Activated CD8-positive, alpha-beta memory T cell treated with anti-CD3 and anti-CD28 coated beads, Interleukin-2, amount 50 U/mL, for 24 hours (primary cell): ENCODE measurements at regions not wholly inside any gene's neighbourhood (a gene's known extent, or its start where the extent isn't known, plus 50 kb on each side); places are given as distances from the start of the nearest gene placed in this dataset.

Source experiments
- DNase-seq: peaks from one replicate; pipeline ENCODE4 v3.0.0-alpha.2; 2020; ENCODE audit errors: extremely low read depth

GRCh38 chr20:40769677-40770285, 80.7 kb upstream of the MAFB start:
- DNase-seq, result no peak

GRCh38 chr20:40770564-40771307, 81.7 kb upstream of the MAFB start:
- DNase-seq, result no peak

GRCh38 chr20:40771308-40771610, 82.2 kb upstream of the MAFB start:
- no peak for DNase-seq

- no peak for DNase-seq
Observed at GRCh38 chr20:40771848-40772511, 82.9 kb upstream of the MAFB start.

- no peak for DNase-seq
Observed at GRCh38 chr20:40773376-40773775, 84.3 kb upstream of the MAFB start.

DNA sequence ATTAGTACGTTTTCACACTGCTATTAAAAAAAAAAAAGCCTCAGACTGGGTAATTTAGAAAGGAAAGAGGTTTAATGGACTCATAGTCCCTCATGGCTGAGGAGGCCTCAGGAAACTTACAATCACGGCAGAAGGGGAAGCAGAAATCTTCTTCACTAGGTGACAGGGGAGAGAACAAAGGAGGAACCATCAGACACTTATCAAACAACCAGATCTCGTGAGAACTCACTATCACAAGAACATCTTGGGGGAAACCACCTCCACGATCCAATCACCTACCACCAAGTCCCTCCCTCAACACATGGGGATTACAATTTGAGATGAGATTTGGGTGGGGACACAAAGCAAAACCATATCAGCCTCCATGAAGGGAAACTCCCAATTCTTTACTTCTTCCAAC, 85.2 kb upstream of the MAFB start:
- DNase-seq, result no peak

DNA sequence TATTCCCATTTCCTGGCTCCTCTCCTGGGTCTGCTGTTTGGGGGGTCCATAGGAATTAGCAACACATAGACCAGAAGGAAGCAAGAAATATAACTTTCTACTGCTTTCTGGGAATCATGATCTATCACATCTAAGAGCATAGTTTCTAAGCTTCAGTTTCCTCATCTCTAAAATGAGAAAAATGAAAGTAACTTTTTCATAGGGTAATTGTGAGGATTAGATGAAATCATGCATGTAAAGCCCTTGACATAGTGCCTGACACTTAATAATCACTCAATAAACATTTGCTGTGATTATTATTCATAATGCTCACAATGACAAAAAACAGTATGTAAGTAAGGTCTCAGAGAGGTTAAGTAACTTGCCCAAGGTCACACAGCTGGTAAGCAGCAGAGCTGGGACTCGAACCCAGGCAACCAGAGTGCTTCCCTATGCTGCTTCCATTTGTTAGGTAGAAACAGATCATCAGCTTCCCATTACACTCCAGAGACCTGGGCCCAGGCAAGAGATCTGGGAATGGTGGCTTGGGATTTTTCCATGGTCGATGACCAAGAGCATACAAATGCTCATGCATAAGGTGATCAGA, 86.6 kb upstream of the MAFB start:
- DNase-seq, result no peak

DNA sequence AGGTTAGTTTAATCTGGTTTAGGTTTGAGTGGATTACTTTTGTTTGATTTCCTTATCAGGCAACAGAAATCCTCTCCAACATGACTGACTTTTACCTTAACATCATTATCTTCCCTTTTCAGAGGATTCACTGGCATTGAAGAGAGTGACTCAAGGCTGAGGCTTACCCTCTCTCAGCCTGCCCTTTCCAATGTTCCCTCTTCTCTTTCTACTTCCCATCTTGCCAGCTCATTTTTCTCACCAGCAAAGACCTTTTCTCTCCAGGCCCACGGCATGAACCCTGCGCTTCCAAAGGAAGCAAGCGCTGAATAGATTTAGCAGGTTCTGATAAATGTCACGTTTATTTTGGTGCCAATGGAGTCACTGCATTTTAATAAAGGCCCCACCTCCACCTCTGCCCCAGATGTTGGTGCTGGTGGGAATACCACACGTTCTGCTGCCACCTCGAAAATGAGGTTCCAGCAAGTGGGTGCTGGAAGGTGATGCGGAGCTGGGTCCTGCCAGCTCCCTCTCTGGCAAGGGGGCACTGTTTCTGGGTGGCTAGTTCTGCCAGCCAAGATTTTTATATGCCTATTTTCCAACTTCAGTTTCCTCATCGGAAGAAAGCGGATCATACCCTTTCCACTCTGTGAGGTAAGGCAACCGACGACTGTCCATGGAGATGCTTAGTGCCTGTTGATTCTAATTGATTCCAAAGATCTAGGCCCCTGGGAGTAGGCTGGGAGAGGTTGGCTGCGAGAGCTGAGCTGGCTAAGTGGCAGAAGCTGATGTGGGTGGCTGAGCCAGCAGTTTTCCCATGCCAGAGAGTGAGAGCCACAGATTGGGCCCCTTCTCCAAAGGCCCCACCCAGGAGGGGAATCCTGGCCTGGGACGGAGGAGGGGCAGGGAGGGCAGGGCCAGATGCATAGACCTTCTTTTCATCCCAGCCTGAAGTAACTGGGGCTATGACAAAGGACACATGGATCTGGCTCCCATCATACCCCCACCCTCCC, 87.7 kb upstream of the MAFB start:
- no peak for DNase-seq

DNA sequence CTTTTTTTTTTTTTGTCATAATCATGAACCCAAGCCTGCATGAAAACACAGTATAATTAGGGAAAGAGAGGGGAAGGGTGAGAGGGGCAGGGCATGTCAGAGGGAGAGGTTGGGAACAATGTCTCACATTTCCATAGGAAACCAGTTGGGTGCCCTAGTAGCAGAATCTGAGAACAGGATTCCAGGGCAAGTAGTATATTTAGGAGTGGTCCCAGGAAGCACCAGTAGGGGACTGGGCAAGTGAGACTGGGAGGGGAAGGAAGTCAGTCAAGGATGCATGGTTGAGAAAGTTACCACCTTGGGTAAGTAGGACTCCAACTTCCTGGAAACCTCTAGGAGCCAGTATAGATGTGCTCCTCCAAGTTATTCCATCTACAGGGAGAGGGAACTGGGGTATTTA, 88.6 kb upstream of the MAFB start:
- no peak for DNase-seq

- DNase-seq, result no peak
Observed at GRCh38 chr20:40778894-40779496, 90.0 kb upstream of the MAFB start.

GRCh38 chr20:40781327-40782042, 92.4 kb upstream of the MAFB start:
- no peak for DNase-seq

DNA sequence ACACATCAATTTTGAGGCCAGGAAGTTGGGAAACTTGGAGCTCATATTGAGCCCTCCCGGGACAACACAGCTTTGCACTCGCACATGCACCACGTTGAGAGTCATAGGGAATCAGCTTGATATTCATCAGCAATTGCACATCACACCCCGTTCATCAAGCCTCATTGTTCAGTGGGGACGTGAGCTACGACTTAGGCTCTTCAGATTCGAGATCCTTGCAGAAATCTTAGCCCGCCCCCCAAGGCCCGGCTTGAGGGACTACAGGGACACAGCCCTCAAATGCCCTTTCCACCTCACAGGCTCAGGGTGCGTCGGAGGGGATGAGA, 93.0 kb upstream of the MAFB start:
- no peak for DNase-seq

GRCh38 chr20:40785346-40785745, 96.3 kb upstream of the MAFB start:
- DNase-seq, result no peak

DNA sequence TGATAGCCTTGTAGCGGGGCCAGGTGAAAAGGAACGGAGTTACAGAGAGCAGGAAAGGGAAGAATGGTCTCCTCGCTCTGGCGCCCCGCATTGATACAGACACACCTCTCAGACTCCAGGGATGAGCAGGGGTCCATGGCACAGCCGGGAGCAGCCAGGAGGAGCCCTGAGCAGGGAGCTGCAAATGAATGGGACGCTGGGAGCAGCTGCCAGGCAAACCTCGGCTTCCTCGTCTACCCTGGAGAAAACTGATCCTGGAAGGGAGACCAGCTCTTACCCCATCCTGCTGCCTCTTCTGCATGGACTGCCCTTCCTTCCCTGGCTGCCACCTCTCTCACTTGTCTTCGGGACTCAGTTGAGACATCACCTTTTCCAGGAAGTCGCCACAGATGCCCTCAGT, 97.3 kb upstream of the MAFB start:
- no peak for DNase-seq

GRCh38 chr20:40787941-40788340, 98.9 kb upstream of the MAFB start:
- no peak for DNase-seq

GRCh38 chr20:40797425-40797824, 108.4 kb upstream of the MAFB start:
- no peak for DNase-seq

DNA sequence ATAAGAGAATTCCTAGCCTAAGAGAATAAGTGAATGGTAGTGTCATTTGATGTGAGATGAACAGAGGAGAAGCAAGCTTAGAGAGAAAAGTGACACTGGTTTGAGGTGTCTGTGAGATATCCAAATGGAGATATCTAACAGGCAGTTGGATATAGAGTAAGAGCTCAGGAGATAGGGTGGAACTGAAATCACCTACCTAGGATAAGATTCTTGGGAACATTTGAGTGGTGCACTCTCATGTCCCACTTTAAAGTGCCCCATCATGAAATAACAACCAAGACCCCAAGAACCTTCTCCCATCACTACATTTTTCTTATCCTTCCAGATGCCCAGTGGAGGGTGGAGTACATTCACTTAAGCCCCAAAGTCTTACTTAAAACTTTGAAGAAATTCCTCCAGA, 109.0 kb upstream of the MAFB start:
- DNase-seq, result no peak

- DNase-seq, result no peak
Observed at GRCh38 chr20:40802886-40803285, 113.8 kb upstream of the MAFB start.

- no peak for DNase-seq
Observed at GRCh38 chr20:40803381-40803780, 114.3 kb upstream of the MAFB start.

DNA sequence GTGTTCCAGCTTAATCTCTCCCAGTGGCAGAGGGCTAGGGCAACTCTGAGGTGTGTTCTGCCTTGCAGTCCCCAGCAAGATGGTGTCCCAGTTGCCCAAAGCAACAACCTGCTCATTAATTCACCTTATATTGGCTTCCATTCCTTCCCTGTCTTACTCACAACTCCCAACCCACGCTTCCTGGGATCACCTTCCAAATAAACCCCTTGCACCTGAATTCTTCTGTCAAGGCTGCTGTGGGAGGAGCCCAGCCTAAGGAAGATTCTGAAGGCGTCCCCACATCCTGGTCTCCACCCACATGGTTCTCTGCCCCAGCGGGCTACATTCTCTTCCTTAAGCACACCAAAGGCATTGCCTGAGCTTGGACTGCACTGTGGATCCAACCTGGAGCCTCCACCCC, 116.6 kb upstream of the MAFB start:
- no peak for DNase-seq
